Thyroid gland (tissue), 4 donors: ENCODE measurements at regions not wholly inside any gene's neighbourhood (a gene's known extent, or its start where the extent isn't known, plus 50 kb on each side); places are given as distances from the start of the nearest gene placed in this dataset.

Experiments
- DNase-seq, 2 donors: peaks; one replicate each; pipeline ENCODE4 v3.0.0-alpha.2; 2019
- H3K27ac ChIP-seq, 3 donors: fragments of 200-600 bp; sonication (generic); 1 replicate in 2 of 3; 2 replicates in 1 of 3; pipeline ENCODE4 v1.5.1; 2016 to 2019; ENCODE audit warnings: mild to moderate bottlenecking in 1 of 3, moderate library complexity in 1 of 3
- H3K27me3 ChIP-seq: fragments of 200-600 bp; sonication (generic); one replicate; pipeline ENCODE4 v1.5.1; 2019
- H3K36me3 ChIP-seq, 2 donors: fragments of 200-600 bp; sonication (generic); one replicate each; pipeline ENCODE4 v1.5.1; 2016 to 2019
- H3K4me1 ChIP-seq, 2 donors: fragments of 200-600 bp; sonication (generic); one replicate each; pipeline ENCODE4 v1.5.1; 2017 to 2019
- H3K4me3 ChIP-seq, 3 donors: fragments of 200-600 bp; sonication (generic); replicated peaks in 1 of 3; 1 replicate in 2 of 3; 2 replicates in 1 of 3; pipeline ENCODE4 v1.5.1; 2016; ENCODE audit warnings: mild to moderate bottlenecking in 1 of 3
- H3K9me3 ChIP-seq: fragments of 200-600 bp; sonication (generic); one replicate; pipeline ENCODE4 v1.5.1; 2017
- POLR2A ChIP-seq, 2 donors: fragments of 450-650 bp; IDR thresholded peaks; one replicate each; pipeline ENCODE4 v1.6.1; 2017; ENCODE audit warnings: antibody characterized with exemption in 2 of 2, mild to moderate bottlenecking in 2 of 2, moderate library complexity in 1 of 2
- WGBS, 2 donors: methylation state at CpG; one replicate each; pipeline ENCODE4 v1.1.5; 2017; 5-methylcytosine and 5-hydroxymethylcytosine counted together
- intact Hi-C: fragments of 100-400 bp; cut with DNase I; formaldehyde crosslinking; loops from one replicate; pipeline ENCODE4 v1.15.1; 2023
- TF ChIP-seq, protein P1 (sequence below), 6 experiments: fragments of 200-600 bp in 3 of 6; fragments of 450-650 bp in 3 of 6; sonication (generic) in 3 of 6; IDR thresholded peaks; one replicate each; pipeline ENCODE4 v1.5.1; 2016 to 2019; ENCODE audit warnings: antibody characterized with exemption in 6 of 6, mild to moderate bottlenecking in 2 of 6, inconsistent platforms in 1 of 6, moderate library complexity in 1 of 6

DNA sequence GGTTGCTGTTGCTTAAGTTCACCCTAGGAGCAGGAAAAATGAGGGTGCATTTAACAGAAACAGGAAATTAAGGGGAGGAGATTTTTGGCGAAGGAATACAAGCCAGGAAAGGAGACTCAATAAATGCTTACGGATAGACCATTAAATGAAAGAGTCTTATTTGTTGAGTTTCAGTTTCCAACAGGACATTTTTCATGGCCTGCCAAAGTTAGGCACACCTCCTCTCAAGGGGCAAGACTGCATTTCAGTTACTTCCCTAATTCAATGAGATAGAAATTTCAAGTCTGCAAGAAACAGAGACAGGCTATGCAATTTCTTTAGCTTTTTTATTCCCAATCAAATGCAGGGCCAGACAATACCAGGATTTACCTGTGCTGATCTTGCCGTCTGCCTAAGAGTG lies 394.7 kb upstream of the KLHL29 start:
- no peak for TF ChIP-seq POLR2A (IDR thresholded peaks at IDR 0.05)
- no peaks in the 10 kb centered on the region for H3K4me1 ChIP-seq
- no peaks in the 10 kb centered on the region for H3K9me3 ChIP-seq
- no peaks in the 10 kb centered on the region for H3K27me3 ChIP-seq
- 73 to 79% methylated on average over 3 of the region's 3 CpGs for WGBS, 2 donors
- intact Hi-C loops, result no loop called here
- no peak for DNase-seq
- no peak overlapping the region for H3K27ac ChIP-seq
- H3K36me3 ChIP-seq, result no peaks in the 10 kb centered on the region
- no peak overlapping the region for H3K4me3 ChIP-seq

DNA sequence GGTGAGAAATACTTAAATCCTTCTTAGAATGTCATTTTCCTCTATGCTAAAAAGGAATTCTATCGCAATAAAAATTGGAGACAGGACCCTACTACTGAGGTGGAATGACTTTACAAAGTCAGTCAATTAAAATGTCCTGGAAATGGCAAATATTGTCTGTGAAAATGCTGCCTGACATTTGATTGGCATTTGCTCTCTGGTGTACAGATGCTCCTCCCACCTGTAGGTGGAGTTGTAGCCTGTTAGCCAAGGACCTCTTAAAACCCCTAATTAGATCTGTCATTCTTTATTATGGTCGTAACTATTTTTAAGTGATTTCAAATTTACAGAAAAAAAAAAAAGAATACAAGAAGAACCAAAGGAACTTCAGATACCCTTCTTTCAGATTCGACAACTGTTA lies 393.1 kb upstream of the KLHL29 start:
- no peaks in the 10 kb centered on the region for H3K27me3 ChIP-seq
- H3K4me3 ChIP-seq, result no peak overlapping the region
- intact Hi-C loops, result no loop called here
- no peak for DNase-seq
- H3K36me3 ChIP-seq, result no peaks in the 10 kb centered on the region
- H3K4me1 ChIP-seq, result no peaks in the 10 kb centered on the region
- no peaks in the 10 kb centered on the region for H3K9me3 ChIP-seq
- no peak overlapping the region for H3K27ac ChIP-seq
- 79 to 83% methylated on average over 3 of the region's 3 CpGs for WGBS, 2 donors
- TF ChIP-seq POLR2A (IDR thresholded peaks at IDR 0.05), result no peak
- TF ChIP-seq, protein P1, sequence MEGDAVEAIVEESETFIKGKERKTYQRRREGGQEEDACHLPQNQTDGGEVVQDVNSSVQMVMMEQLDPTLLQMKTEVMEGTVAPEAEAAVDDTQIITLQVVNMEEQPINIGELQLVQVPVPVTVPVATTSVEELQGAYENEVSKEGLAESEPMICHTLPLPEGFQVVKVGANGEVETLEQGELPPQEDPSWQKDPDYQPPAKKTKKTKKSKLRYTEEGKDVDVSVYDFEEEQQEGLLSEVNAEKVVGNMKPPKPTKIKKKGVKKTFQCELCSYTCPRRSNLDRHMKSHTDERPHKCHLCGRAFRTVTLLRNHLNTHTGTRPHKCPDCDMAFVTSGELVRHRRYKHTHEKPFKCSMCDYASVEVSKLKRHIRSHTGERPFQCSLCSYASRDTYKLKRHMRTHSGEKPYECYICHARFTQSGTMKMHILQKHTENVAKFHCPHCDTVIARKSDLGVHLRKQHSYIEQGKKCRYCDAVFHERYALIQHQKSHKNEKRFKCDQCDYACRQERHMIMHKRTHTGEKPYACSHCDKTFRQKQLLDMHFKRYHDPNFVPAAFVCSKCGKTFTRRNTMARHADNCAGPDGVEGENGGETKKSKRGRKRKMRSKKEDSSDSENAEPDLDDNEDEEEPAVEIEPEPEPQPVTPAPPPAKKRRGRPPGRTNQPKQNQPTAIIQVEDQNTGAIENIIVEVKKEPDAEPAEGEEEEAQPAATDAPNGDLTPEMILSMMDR (IDR thresholded peaks at IDR 0.05), result no peak

DNA sequence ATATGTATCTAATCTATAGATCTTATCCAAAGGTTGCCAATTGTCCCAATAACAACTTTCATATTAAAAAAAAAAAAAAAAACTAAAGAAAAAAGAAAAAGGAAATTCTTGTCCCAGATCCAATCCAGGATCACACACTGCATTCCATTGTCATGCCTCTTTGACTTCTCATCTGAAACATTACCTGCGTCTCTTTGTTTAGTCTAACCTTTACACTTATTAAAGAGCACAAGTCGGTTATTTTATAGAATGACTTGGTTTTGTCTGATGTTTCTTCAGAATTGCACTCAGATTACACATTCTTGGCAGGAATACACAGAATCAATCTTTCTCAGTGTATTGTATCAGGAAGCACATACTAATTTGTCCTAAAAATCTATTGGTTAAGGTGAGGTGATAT lies 392.5 kb upstream of the KLHL29 start:
- no peak overlapping the region for H3K4me3 ChIP-seq
- WGBS, 2 donors, result 33 to 40% methylated on average over 2 of the region's 2 CpGs
- TF ChIP-seq POLR2A (IDR thresholded peaks at IDR 0.05), result no peak
- TF ChIP-seq, protein P1 (IDR thresholded peaks at IDR 0.05), result no peak
- no peak overlapping the region for H3K27ac ChIP-seq
- H3K36me3 ChIP-seq, result no peaks in the 10 kb centered on the region
- intact Hi-C loops, result no loop called here
- no peaks in the 10 kb centered on the region for H3K27me3 ChIP-seq
- DNase-seq, result no peak
- H3K9me3 ChIP-seq, result no peaks in the 10 kb centered on the region
- H3K4me1 ChIP-seq, result no peaks in the 10 kb centered on the region

DNA sequence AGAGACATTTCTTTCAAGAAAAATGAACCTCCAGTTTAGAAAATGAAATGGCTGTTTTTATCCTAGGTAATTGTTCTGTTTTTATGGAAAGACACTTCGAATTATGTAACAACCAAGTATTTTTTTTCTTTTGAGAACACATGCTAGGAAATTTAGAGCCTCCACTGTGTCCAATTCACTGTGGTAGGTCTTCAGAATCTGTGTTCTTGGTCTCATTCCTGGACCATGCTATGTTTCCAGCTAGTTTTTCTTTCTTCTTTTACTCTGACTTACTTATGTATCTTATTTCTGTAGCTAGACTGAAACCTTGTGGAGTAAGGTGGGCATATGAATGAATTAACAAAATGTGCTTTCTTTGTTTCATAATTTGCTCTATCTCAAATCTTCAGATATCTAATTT lies 391.7 kb upstream of the KLHL29 start:
- Histone ChIP-seq H3K4me1 (no peaks in the 10 kb centered on the region), H3K9me3 (no peaks in the 10 kb centered on the region), H3K4me3 (no peak overlapping the region), H3K36me3 (no peaks in the 10 kb centered on the region), H3K27me3 (no peaks in the 10 kb centered on the region), H3K27ac (no peak overlapping the region)
- 60 to 79% methylated on average over 1 of the region's 1 CpG for WGBS, 2 donors
- TF ChIP-seq, protein P1 (IDR thresholded peaks at IDR 0.05), result no peak
- TF ChIP-seq POLR2A (IDR thresholded peaks at IDR 0.05), result no peak
- intact Hi-C loops, result no loop called here
- DNase-seq, result no peak

- WGBS, 2 donors, result 84 to 88% methylated on average over 3 of the region's 3 CpGs
- no peak overlapping the region for H3K27ac ChIP-seq
- no peaks in the 10 kb centered on the region for H3K27me3 ChIP-seq
- no peaks in the 10 kb centered on the region for H3K4me1 ChIP-seq
- intact Hi-C loops, result no loop called here
- TF ChIP-seq, protein P1 (IDR thresholded peaks at IDR 0.05), result no peak
- no peak for TF ChIP-seq POLR2A (IDR thresholded peaks at IDR 0.05)
- DNase-seq, result no peak
- no peak overlapping the region for H3K4me3 ChIP-seq
- H3K9me3 ChIP-seq, result no peaks in the 10 kb centered on the region
- H3K36me3 ChIP-seq, result no peaks in the 10 kb centered on the region
Observed at GRCh38 chr2:22995576-22995975, 389.4 kb upstream of the KLHL29 start.

DNA sequence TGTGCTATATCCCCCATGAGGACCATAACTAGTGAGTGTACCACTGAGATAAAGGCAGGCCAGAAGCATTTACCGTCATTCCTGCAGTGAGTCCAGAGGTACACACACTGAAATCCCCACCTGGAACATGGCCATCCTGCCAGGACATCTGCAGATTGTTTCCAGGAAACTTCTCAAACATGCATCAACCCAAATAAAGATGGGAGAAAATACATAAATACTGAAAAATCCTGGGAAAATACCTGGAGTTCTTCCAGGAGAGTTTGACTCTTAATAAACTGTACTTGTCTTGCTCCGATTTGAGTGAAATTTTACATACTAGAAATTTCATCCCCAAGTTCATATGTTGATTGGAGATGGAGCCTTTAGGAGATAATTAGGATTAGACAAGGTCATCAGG lies 388.1 kb upstream of the KLHL29 start:
- WGBS, 2 donors, result 73 to 82% methylated on average over 2 of the region's 2 CpGs
- Histone ChIP-seq H3K4me3 (no peak overlapping the region), H3K36me3 (no peaks in the 10 kb centered on the region), H3K4me1 (no peaks in the 10 kb centered on the region), H3K9me3 (no peaks in the 10 kb centered on the region), H3K27ac (no peak overlapping the region), H3K27me3 (no peaks in the 10 kb centered on the region)
- intact Hi-C loops, result no loop called here
- TF ChIP-seq POLR2A (IDR thresholded peaks at IDR 0.05), result no peak
- TF ChIP-seq, protein P1 (IDR thresholded peaks at IDR 0.05), result no peak
- DNase-seq, result no peak
